Type B pancreatic cell (in vitro differentiated cells): ENCODE measurements at regions not wholly inside any gene's neighbourhood (a gene's known extent, or its start where the extent isn't known, plus 50 kb on each side); places are given as distances from the start of the nearest gene placed in this dataset.

Experiments used
- DNase-seq: peaks from one replicate; pipeline ENCODE4 v3.0.0; 2021; ENCODE audit warnings: mixed read lengths; ENCODE audit not compliant: unreplicated experiment; ENCODE audit errors: extremely low spot score
- H3K27ac Mint-ChIP-seq: 2 replicates; pipeline ENCODE4 v1.8.0; 2021; ENCODE audit warnings: mild to moderate bottlenecking, mixed read lengths
- H3K27me3 Mint-ChIP-seq: 2 replicates; pipeline ENCODE4 v1.8.0; 2021; ENCODE audit warnings: mixed read lengths
- H3K36me3 Mint-ChIP-seq: 2 replicates; pipeline ENCODE4 v1.8.0; 2021; ENCODE audit warnings: mixed read lengths
- H3K4me1 Mint-ChIP-seq: one replicate; pipeline ENCODE4 v1.8.0; 2021; ENCODE audit warnings: mixed read lengths; ENCODE audit not compliant: unreplicated experiment
- H3K4me3 Mint-ChIP-seq: 2 replicates; pipeline ENCODE4 v1.8.0; 2021; ENCODE audit warnings: mild to moderate bottlenecking, mixed read lengths
- H3K9me3 Mint-ChIP-seq: 2 replicates; pipeline ENCODE4 v1.8.0; 2021; ENCODE audit warnings: mixed read lengths
- CTCF ChIP-seq: fragments of 200-600 bp; sonication (generic); conservative IDR thresholded peaks from 2 replicates; pipeline ENCODE4 v1.5.0; 2021; ENCODE audit warnings: antibody characterized with exemption, mild to moderate bottlenecking

GRCh38 chr9:78605041-78606000 is 308.4 kb downstream of the PSAT1 start:
- Mint-ChIP-seq H3K4me3 (peak overlapping the region; percentile 77), H3K4me1 (peaks cover 32% of the 10 kb centered on the region), H3K27me3 (peaks cover 49% of the 10 kb centered on the region), H3K36me3 (no peaks in the 10 kb centered on the region), H3K9me3 (no peaks in the 10 kb centered on the region), H3K27ac (peak overlapping the region; percentile 57)
- no peak for TF ChIP-seq CTCF
- no peak for DNase-seq

- H3K4me1 Mint-ChIP-seq: peaks cover 32% of the 10 kb centered on the region
- peaks cover 49% of the 10 kb centered on the region for H3K27me3 Mint-ChIP-seq
- H3K9me3 Mint-ChIP-seq: no peaks in the 10 kb centered on the region
- no peak for TF ChIP-seq CTCF
- H3K4me3 Mint-ChIP-seq: peak overlapping the region; percentile 77
- peak overlapping the region; percentile 57 for H3K27ac Mint-ChIP-seq
- DNase-seq: no peak
- no peaks in the 10 kb centered on the region for H3K36me3 Mint-ChIP-seq
Observed at GRCh38 chr9:78606001-78606379, 309.1 kb downstream of the PSAT1 start.

GRCh38 chr9:78607853-78608252 is 310.9 kb downstream of the PSAT1 start:
- Mint-ChIP-seq H3K27me3 (peaks cover 45% of the 10 kb centered on the region), H3K4me3 (no peak overlapping the region), H3K36me3 (no peaks in the 10 kb centered on the region), H3K9me3 (no peaks in the 10 kb centered on the region), H3K4me1 (peaks cover 27% of the 10 kb centered on the region), H3K27ac (no peak overlapping the region)
- DNase-seq: no peak
- no peak for TF ChIP-seq CTCF

- Mint-ChIP-seq H3K27me3 (peaks cover 36% of the 10 kb centered on the region), H3K27ac (no peak overlapping the region), H3K4me1 (peaks cover 26% of the 10 kb centered on the region), H3K9me3 (no peaks in the 10 kb centered on the region), H3K36me3 (no peaks in the 10 kb centered on the region), H3K4me3 (peak overlapping the region; percentile 29)
- no peak for TF ChIP-seq CTCF
- no peak for DNase-seq
Observed at GRCh38 chr9:78609450-78609849, 312.5 kb downstream of the PSAT1 start.

GRCh38 chr9:78612091-78612490 is 315.2 kb downstream of the PSAT1 start:
- TF ChIP-seq CTCF: no peak
- Mint-ChIP-seq H3K4me3 (no peak overlapping the region), H3K27me3 (peaks cover 28% of the 10 kb centered on the region), H3K36me3 (no peaks in the 10 kb centered on the region), H3K4me1 (peaks cover 8% of the 10 kb centered on the region), H3K9me3 (no peaks in the 10 kb centered on the region), H3K27ac (no peak overlapping the region)
- DNase-seq: no peak
